ENCODE measurements at regions not wholly inside any gene's neighbourhood (a gene's known extent, or its start where the extent isn't known, plus 50 kb on each side); places are given as distances from the start of the nearest gene placed in this dataset.

DNA sequence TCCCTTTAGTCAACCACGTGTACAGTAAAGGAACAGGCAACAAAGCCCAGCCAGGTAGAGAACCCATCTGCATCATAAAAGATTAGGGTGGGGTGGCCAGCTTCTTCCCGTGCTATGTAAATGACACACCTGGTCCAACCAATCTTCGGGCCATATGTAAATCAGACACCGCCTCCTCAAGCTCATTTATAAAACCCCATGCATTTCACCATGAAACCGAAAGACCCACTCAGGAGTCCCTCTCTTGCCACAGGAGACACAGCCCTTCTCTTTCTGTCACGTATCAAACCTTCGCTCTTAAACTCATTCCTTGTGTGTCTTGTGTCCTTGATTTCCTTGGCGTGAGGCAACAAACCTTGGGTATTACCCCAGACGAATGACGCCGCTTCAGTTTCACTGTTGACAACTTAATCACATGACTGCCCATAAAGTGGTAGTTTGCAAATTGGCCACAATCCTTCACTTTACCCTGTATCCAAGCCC, 59.8 kb upstream of the TBPL2 start:
- DNase-seq (ENCODE audit: low spot score), result no peak
- 83% methylated on average over 11 of the region's 11 CpGs for WGBS
- TF ChIP-seq CTCF (IDR thresholded peaks at IDR 0.05) (no peak), POLR2AphosphoS5 (IDR thresholded peaks at IDR 0.05) (no peak), POLR2A (IDR thresholded peaks at IDR 0.05) (no peak)
- no peak overlapping the region for H3K4me3 ChIP-seq
- H3K9me3 ChIP-seq, result no peaks in the 10 kb centered on the region
- H3K36me3 ChIP-seq, result no peaks in the 10 kb centered on the region
- H3K27ac ChIP-seq, result no peak overlapping the region
- intact Hi-C loops (cut with DNase I), result no loop called here
- no peaks in the 10 kb centered on the region for H3K27me3 ChIP-seq (replicated peaks; ENCODE audit: insufficient read depth)
- H3K4me1 ChIP-seq (replicated peaks), result no peaks in the 10 kb centered on the region

DNA sequence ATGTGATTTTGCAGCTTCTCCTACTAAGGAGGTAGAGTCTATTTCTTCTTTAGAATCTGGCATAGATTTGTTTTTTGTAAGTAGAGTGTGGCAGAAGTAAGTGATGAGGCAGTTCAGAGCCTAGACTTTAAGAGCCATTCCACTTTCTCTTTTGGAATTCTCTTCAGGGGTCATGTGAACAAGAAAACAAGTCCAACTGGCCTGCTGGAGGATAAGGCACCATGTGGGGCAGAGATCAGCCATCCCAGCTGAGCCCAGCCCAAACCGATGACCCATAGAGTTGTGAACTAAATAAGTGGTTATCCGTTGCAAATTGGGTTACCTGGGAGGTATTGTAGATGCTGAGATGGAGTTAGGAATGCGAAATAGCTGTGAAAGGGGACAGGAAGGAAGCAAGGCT, 60.3 kb upstream of the TBPL2 start:
- Histone ChIP-seq H3K9me3 (no peaks in the 10 kb centered on the region), H3K36me3 (no peaks in the 10 kb centered on the region), H3K27ac (no peak overlapping the region), H3K4me1 (replicated peaks) (no peaks in the 10 kb centered on the region), H3K27me3 (replicated peaks; ENCODE audit: insufficient read depth) (no peaks in the 10 kb centered on the region), H3K4me3 (no peak overlapping the region)
- TF ChIP-seq POLR2AphosphoS5 (IDR thresholded peaks at IDR 0.05) (no peak), CTCF (IDR thresholded peaks at IDR 0.05) (no peak), POLR2A (IDR thresholded peaks at IDR 0.05) (no peak)
- intact Hi-C loops (cut with DNase I), result no loop called here
- DNase-seq (ENCODE audit: low spot score), result no peak
- 92% methylated on average over 3 of the region's 3 CpGs for WGBS

DNA sequence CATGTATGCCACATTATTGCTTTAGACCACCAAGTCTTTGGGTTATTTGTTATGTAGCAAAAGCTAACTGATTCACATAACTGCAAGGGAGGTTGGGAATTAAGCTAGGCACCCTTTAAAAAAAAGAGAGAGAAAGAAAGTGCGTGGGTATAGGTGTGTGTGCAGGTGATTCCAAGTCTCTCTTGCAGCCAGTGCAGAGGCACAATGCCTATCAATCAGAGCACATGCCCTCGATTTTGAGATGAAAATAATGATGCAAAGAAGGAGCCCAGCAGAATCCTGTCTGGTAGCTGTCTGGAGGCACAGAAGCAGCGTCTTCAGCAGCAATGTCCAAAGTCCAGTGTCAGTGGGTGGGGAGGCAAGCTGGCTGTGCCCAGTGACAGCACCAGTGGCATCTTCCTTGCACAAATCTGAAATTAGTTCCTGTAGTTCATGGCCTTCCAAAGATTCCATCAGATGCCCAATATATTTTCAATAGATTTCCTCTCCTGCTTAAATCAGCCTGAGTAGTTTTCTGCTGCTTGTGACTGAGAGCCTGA, 62.4 kb upstream of the TBPL2 start:
- Histone ChIP-seq H3K4me1 (replicated peaks) (no peaks in the 10 kb centered on the region), H3K36me3 (no peaks in the 10 kb centered on the region), H3K4me3 (no peak overlapping the region), H3K27ac (no peak overlapping the region), H3K27me3 (replicated peaks; ENCODE audit: insufficient read depth) (no peaks in the 10 kb centered on the region), H3K9me3 (no peaks in the 10 kb centered on the region)
- WGBS, result 76% methylated on average over 3 of the region's 3 CpGs
- DNase-seq (ENCODE audit: low spot score), result no peak
- TF ChIP-seq POLR2A (IDR thresholded peaks at IDR 0.05) (no peak), CTCF (IDR thresholded peaks at IDR 0.05) (no peak), POLR2AphosphoS5 (IDR thresholded peaks at IDR 0.05) (no peak)
- intact Hi-C loops (cut with DNase I), result no loop called here

DNA sequence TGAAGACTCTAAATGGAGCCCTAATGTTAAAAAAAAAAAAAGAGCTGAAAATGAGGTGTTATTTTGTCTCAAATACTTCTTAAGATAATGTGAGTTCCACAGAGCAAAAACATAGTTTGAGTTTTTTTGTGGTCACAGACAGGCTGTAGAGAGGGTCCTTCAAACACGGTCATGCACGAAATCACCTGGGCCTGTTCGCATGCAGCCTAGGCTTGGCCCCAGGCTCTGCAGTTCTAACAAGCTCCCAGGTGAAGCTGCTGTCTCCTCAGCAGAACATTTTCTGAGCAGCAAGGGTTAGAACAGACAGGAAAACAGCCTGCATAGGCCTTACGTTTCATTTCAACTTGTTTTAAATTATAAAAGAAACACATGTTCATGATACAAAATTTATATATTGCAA, 65.4 kb upstream of the TBPL2 start:
- Histone ChIP-seq H3K27me3 (replicated peaks; ENCODE audit: insufficient read depth) (no peaks in the 10 kb centered on the region), H3K27ac (no peak overlapping the region), H3K9me3 (no peaks in the 10 kb centered on the region), H3K4me1 (replicated peaks) (no peaks in the 10 kb centered on the region), H3K4me3 (no peak overlapping the region), H3K36me3 (no peaks in the 10 kb centered on the region)
- WGBS, result 89% methylated on average over 4 of the region's 4 CpGs
- no peak for DNase-seq (ENCODE audit: low spot score)
- intact Hi-C loops (cut with DNase I), result no loop called here
- no peak for TF ChIP-seq CTCF (IDR thresholded peaks at IDR 0.05)
- no peak for TF ChIP-seq POLR2AphosphoS5 (IDR thresholded peaks at IDR 0.05)
- no peak for TF ChIP-seq POLR2A (IDR thresholded peaks at IDR 0.05)

DNA sequence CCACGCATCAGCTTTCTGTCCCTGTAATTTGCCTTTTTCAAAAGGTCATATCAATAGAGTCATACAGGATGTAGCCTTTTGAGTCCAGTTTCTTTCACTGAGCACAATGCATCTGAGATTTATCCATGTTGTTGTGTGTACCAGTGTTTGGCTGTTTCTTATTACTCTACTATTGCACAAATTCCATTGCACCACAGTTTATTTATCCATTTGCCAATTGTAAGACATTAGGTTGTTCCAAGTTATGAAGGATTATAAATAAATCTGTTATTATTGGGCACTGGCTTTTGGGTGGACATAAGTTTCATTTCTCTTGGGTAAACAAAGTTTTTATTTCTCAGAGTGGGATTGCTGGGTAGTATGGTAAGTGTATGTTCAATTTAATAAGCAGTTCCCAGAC, 68.3 kb upstream of the TBPL2 start:
- WGBS, result 94% methylated on average over 1 of the region's 1 CpG
- no peak for DNase-seq (ENCODE audit: low spot score)
- TF ChIP-seq POLR2AphosphoS5 (IDR thresholded peaks at IDR 0.05), result no peak
- no peaks in the 10 kb centered on the region for H3K36me3 ChIP-seq
- intact Hi-C loops (cut with DNase I), result no loop called here
- no peaks in the 10 kb centered on the region for H3K9me3 ChIP-seq
- H3K27me3 ChIP-seq (replicated peaks; ENCODE audit: insufficient read depth), result no peaks in the 10 kb centered on the region
- no peak overlapping the region for H3K4me3 ChIP-seq
- H3K4me1 ChIP-seq (replicated peaks), result no peaks in the 10 kb centered on the region
- no peak overlapping the region for H3K27ac ChIP-seq

Data from prostate gland (tissue), 2 donors.